Karpas-422 (cell line): ENCODE measurements at regions not wholly inside any gene's neighbourhood (a gene's known extent, or its start where the extent isn't known, plus 50 kb on each side); places are given as distances from the start of the nearest gene placed in this dataset.
"Not testable (repeated sequence)": the region's sequence is repeated elsewhere in the genome, so short reads cannot be mapped to it uniquely, and the experiment has no call there.

ENCODE experiments used
- DNase-seq: peaks from one replicate; pipeline ENCODE4 v3.0.0-alpha.2; 2015
- H2AFZ ChIP-seq: fragments of 200-600 bp; sonication (generic); 2 replicates; pipeline ENCODE4 v1.6.1; 2014; ENCODE audit warnings: antibody characterized with exemption, low read length, mixed read lengths
- H3K27ac ChIP-seq: fragments of 200-600 bp; sonication (generic); 2 replicates; pipeline ENCODE4 v1.5.1; 2014; ENCODE audit warnings: mild to moderate bottlenecking, low read length, moderate library complexity
- H3K27me3 ChIP-seq: fragments of 200-600 bp; sonication (generic); 2 replicates; pipeline ENCODE4 v1.6.1; 2014; ENCODE audit warnings: low read length, mixed read lengths
- H3K36me3 ChIP-seq: fragments of 200-600 bp; sonication (generic); 2 replicates; pipeline ENCODE4 v1.6.1; 2014; ENCODE audit warnings: low read length, mixed read lengths; ENCODE audit not compliant: insufficient read depth
- H3K4me1 ChIP-seq: fragments of 200-600 bp; sonication (generic); 2 replicates; pipeline ENCODE4 v1.6.1; 2014; ENCODE audit warnings: mild to moderate bottlenecking, low read length, mixed read lengths
- H3K4me2 ChIP-seq: fragments of 200-600 bp; sonication (generic); 2 replicates; pipeline ENCODE4 v1.6.1; 2014; ENCODE audit warnings: low read length, low read depth, mild to moderate bottlenecking; ENCODE audit not compliant: poor library complexity, severe bottlenecking
- H3K4me3 ChIP-seq: fragments of 200-600 bp; sonication (generic); 2 replicates; pipeline ENCODE4 v1.5.1; 2014; ENCODE audit warnings: mild to moderate bottlenecking, antibody characterized with exemption, low read length, mixed read lengths
- H3K79me2 ChIP-seq: fragments of 200-600 bp; sonication (generic); 2 replicates; pipeline ENCODE4 v1.6.1; 2014; ENCODE audit warnings: mild to moderate bottlenecking, low read length, mixed read lengths
- H3K9ac ChIP-seq: fragments of 200-600 bp; sonication (generic); 2 replicates; pipeline ENCODE4 v1.6.0; 2014; ENCODE audit warnings: low read length
- H3K9me2 ChIP-seq: fragments of 200-600 bp; sonication (generic), shearing (Covaris generic); replicated peaks from 2 replicates; pipeline ENCODE4 v1.6.0; 2014; ENCODE audit warnings: mild to moderate bottlenecking, low read length, moderate library complexity; ENCODE audit not compliant: insufficient read depth
- H3K9me3 ChIP-seq: fragments of 300-700, 200-600 bp; sonication (generic); 2 replicates; pipeline ENCODE4 v1.6.1; 2014; ENCODE audit warnings: low read length, mixed read lengths
- H4K20me1 ChIP-seq: fragments of 200-600 bp; sonication (generic); 2 replicates; pipeline ENCODE4 v1.6.1; 2014; ENCODE audit warnings: mild to moderate bottlenecking, antibody characterized with exemption, low read length, low read depth; ENCODE audit not compliant: insufficient read depth

DNA sequence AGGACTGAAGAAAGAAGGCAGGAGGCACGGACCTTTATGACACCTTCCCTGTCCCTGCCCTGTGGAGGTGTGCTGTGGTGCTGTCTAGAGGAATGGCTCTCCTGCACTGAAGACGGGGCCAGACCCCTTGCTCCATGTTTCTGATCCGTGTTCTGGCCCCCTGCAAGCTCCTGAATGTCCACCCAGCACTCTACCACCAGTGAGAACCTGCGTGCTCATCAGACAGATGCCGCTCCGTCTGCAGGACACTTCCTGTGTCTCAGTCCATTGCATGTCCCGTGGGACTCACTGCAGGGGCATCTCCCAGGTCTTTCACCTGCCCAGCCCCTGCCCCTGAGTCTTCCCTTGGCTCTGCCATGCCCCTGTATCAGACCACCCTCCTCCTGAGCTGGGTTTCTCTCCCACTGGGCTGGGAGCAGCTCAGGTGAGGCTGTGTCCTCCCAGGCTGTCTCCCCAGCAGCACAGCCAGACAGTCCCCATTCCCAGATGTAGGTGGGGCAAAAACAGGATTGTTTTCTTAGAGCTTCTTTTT lies 278.3 kb upstream of the ZNF32 start:
- peak overlapping the region; percentile 38; the same call in 1 of the 2 replicates for H3K9ac ChIP-seq
- H3K27me3 ChIP-seq, result no peaks in the 10 kb centered on the region
- no peak overlapping the region for H3K27ac ChIP-seq
- peaks cover 69% of the 10 kb centered on the region for H3K4me1 ChIP-seq
- no peak overlapping the region for H3K4me3 ChIP-seq
- no peaks in the 10 kb centered on the region for H4K20me1 ChIP-seq
- H3K36me3 ChIP-seq, result no peaks in the 10 kb centered on the region
- no peak overlapping the region; the same call in 1 of the 2 replicates for H2AFZ ChIP-seq
- H3K4me2 ChIP-seq, result peak overlapping the region; percentile 20
- no peaks in the 10 kb centered on the region for H3K9me2 ChIP-seq
- no peaks in the 10 kb centered on the region for H3K9me3 ChIP-seq
- DNase-seq, result no peak
- H3K79me2 ChIP-seq, result no peaks in the 10 kb centered on the region

DNA sequence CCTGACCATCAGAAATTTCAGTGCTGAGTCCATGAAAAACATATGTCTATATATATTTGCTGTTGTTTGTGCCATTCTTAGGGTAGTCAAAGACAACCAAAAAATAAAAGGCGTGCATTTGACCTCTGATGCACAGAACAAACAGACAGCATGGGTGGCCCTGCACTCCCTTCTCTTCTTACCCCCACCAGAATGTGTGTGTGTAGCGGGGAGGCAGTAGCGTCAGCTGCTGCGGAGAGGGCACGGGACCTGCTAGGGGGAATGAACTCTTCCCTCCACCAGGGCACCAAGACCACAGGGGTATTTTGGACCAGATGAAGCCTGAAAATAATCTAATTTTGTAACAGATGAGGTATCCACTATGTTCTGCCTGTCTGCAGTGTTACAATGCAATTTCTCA lies 277.7 kb upstream of the ZNF32 start:
- peak overlapping the region; percentile 20 for H3K4me2 ChIP-seq
- H3K4me1 ChIP-seq, result peaks cover 65% of the 10 kb centered on the region
- no peak overlapping the region; the same call in 1 of the 2 replicates for H2AFZ ChIP-seq
- H3K9ac ChIP-seq, result peak overlapping the region; percentile 38; the same call in 1 of the 2 replicates
- H4K20me1 ChIP-seq, result no peaks in the 10 kb centered on the region
- no peak overlapping the region for H3K27ac ChIP-seq
- H3K27me3 ChIP-seq, result no peaks in the 10 kb centered on the region
- H3K9me2 ChIP-seq, result no peaks in the 10 kb centered on the region
- DNase-seq, result no peak
- no peak overlapping the region for H3K4me3 ChIP-seq
- no peaks in the 10 kb centered on the region for H3K79me2 ChIP-seq
- no peaks in the 10 kb centered on the region for H3K36me3 ChIP-seq
- no peaks in the 10 kb centered on the region for H3K9me3 ChIP-seq

DNA sequence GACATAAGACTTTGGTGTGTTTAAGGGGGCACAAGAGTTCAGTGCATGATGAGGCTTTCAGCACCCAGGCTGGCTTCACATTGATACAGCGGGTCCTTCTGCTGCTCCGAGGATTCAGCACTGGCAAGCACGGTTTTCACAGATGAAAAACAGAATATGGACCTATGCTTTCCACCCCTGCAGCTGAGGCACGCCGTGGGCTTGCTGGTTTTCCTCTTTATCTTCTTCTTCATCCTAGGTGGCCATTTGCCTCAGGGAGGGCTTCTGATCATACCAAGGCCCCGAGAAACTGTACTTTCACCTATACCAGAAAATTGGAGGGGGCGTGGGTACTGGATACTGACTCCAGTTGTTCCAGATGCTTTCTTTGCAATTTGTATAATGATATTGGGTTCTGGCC lies 277.1 kb upstream of the ZNF32 start:
- no peaks in the 10 kb centered on the region for H3K36me3 ChIP-seq
- H3K9ac ChIP-seq, result no peak overlapping the region
- no peaks in the 10 kb centered on the region for H3K9me2 ChIP-seq
- H4K20me1 ChIP-seq, result no peaks in the 10 kb centered on the region
- H3K4me3 ChIP-seq, result no peak overlapping the region
- H2AFZ ChIP-seq, result no peak overlapping the region
- no peak for DNase-seq
- no peaks in the 10 kb centered on the region for H3K27me3 ChIP-seq
- H3K4me1 ChIP-seq, result peaks cover 60% of the 10 kb centered on the region
- no peak overlapping the region for H3K4me2 ChIP-seq
- no peaks in the 10 kb centered on the region for H3K79me2 ChIP-seq
- H3K9me3 ChIP-seq, result no peaks in the 10 kb centered on the region
- H3K27ac ChIP-seq, result no peak overlapping the region

DNA sequence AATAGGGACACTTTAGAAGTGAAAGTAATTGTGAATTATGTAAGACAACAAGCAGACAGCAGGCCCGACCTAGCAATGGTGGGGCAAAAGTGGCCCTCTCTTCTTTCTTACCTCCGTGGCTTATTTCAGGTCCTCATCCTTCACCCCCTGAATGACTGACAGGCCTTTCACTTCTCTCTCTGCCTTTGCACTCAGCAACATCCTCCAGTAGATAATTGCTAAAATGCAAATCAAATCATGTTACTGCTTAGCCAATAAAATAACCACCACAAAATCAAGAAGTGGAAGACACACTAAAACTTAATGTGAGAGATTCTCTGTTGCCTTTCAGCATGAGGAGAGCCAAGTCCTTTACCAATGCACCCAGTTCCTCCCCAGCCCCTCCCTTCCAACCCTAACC lies 274.6 kb upstream of the ZNF32 start:
- Histone ChIP-seq H3K36me3 (no peaks in the 10 kb centered on the region), H2AFZ (no peak overlapping the region), H3K9me2 (no peaks in the 10 kb centered on the region), H3K4me1 (peaks cover 57% of the 10 kb centered on the region), H3K9ac (peak overlapping the region; percentile 71), H3K9me3 (no peaks in the 10 kb centered on the region), H3K4me2 (peak overlapping the region; percentile 69), H4K20me1 (no peaks in the 10 kb centered on the region), H3K27me3 (no peaks in the 10 kb centered on the region), H3K27ac (peak overlapping the region; percentile 93), H3K79me2 (no peaks in the 10 kb centered on the region), H3K4me3 (peak overlapping the region; percentile 56)
- DNase-seq, result peak; percentile 89

DNA sequence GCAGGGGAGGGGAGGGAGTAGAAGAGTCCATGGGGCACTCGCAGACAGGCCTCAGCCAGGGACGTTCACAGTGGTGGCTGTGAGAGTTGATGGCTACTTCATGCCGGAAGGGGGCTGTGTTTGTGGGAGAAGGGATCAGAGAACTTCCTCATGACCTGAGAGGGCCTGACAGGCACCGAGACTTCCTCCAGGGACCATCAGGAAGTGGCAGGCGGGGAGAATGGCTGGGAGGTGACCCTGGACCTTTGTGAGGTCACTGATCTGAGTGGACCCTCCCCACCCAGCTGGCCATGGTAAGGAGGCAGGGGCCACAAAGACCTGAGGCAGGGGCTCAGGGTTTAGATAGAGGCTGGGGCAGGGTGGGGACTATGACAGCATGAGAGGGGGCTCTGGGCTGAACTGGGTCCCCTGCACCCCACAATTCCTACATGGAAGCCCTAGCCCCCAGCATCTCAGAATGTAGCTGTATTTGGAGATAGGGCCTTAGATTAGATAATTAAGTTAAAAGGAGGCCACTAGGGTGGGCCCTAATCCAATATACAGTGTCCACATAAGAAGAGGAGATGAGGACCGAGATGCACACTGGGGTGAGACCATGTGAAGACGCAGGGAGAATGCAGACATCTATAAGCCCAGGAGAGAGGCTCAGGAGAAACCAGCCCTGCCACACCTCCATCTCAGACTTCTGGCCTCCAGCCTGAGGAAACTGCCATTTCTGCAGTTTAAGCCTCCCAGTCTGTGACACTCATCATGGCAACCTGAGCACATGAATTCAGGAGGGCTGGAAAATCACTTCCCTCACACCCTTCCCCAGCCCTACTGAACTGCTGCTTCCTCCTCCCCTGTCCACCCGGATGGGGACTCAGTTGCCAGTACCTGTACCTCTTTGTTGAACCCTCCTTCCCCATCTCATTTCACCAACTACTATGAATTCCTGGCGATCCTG lies 273.9 kb upstream of the ZNF32 start:
- Histone ChIP-seq H3K27ac (peak overlapping the region; percentile 93), H3K36me3 (no peaks in the 10 kb centered on the region), H2AFZ (no peak overlapping the region), H3K9me2 (no peaks in the 10 kb centered on the region), H3K4me3 (peak overlapping the region; percentile 56), H3K4me1 (peaks cover 57% of the 10 kb centered on the region), H4K20me1 (no peaks in the 10 kb centered on the region), H3K27me3 (no peaks in the 10 kb centered on the region), H3K9ac (peak overlapping the region; percentile 71), H3K79me2 (no peaks in the 10 kb centered on the region), H3K9me3 (no peaks in the 10 kb centered on the region), H3K4me2 (peak overlapping the region; percentile 69)
- peak; percentile 78 for DNase-seq

DNA sequence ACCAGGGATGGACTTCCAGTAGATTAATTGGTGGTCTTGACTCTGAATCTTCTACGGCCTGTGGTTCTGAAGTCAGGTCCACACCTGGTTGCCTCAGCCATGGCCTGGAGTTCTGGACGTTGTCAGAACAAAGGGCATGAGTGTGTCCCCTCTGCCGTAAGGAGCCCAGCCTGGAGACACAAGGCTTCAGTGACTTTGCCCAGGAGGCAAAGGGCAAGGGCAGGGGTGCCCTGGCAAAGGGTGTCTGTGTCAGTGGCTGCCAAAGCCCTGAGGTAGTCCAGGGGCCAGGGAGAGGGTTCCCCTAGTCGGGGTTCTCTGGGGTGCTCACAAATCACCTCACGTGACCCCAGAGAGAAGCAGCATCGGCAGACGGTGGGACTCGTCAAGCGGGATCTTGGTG lies 273.2 kb upstream of the ZNF32 start:
- Histone ChIP-seq H3K36me3 (no peaks in the 10 kb centered on the region), H3K9ac (no peak overlapping the region)

DNA sequence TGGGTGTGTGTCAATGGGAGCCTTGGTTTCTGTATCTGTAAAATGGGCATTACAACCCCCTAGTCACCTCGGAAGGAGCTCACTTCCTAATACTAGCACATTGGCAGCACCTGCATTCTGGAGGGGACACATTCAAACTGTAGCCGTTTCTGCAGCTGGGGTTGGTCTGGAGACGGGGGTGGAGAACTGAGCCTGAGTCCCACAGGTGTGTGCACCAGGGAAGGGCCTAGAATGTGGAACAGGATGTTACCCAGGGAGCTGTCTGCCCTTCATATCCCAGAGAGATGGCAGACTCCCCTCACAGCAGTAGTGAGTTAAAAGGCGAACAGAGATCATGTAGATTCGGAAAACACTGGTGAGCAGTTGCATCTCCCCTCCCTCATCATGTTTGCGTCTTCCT lies 272.8 kb upstream of the ZNF32 start:
- peaks cover 48% of the 10 kb centered on the region for H3K4me1 ChIP-seq
- H3K36me3 ChIP-seq, result no peaks in the 10 kb centered on the region
- no peaks in the 10 kb centered on the region for H3K79me2 ChIP-seq
- no peak overlapping the region for H3K27ac ChIP-seq
- no peak overlapping the region for H3K4me2 ChIP-seq
- no peak overlapping the region for H3K9ac ChIP-seq
- no peaks in the 10 kb centered on the region for H4K20me1 ChIP-seq
- no peaks in the 10 kb centered on the region for H3K27me3 ChIP-seq
- no peaks in the 10 kb centered on the region for H3K9me3 ChIP-seq
- no peaks in the 10 kb centered on the region for H3K9me2 ChIP-seq
- H2AFZ ChIP-seq, result no peak overlapping the region
- DNase-seq, result no peak
- H3K4me3 ChIP-seq, result no peak overlapping the region

More for the DNA sequence above, 273.2 kb upstream of the ZNF32 start:
- Histone ChIP-seq H3K9me3 (no peaks in the 10 kb centered on the region), H3K79me2 (no peaks in the 10 kb centered on the region), H3K4me2 (peak overlapping the region; percentile 69), H3K27ac (no peak overlapping the region), H3K4me3 (no peak overlapping the region), H2AFZ (no peak overlapping the region), H3K27me3 (no peaks in the 10 kb centered on the region), H3K9me2 (no peaks in the 10 kb centered on the region), H4K20me1 (no peaks in the 10 kb centered on the region), H3K4me1 (peaks cover 52% of the 10 kb centered on the region)
- no peak for DNase-seq

DNA sequence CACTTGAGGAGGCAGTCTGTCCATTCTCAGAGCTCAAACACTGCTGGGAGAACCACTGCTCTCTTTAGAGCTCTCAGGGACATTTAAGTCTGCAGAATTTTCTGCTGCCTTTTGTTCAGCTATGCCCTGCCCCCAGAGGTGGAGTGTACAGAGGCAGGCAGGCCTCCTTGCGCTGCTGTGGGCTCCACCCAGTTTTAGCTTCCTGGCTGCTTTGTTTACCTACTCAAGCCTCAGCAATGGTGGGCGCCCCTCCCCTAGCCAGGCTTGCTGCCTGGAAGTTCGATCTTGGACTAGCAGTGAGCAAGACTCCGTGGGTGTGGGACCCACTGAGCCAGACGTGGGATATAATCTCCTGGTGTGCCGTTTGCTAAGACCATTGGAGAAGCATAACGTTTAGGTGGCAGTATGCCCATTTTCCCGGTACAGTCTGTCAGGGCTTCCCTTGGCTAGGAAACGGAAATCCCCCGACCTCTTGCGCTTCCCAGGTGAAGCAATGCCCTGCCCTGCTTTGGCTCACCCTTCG lies 271.6 kb upstream of the ZNF32 start:
- not testable (repeated sequence) for H4K20me1 ChIP-seq, DNase-seq

More for the DNA sequence above, 271.6 kb upstream of the ZNF32 start:
- not testable (repeated sequence) for H3K9ac ChIP-seq, H2AFZ ChIP-seq, H3K27ac ChIP-seq, H3K4me3 ChIP-seq, H3K27me3 ChIP-seq, H3K36me3 ChIP-seq, H3K9me2 ChIP-seq, H3K4me2 ChIP-seq, H3K79me2 ChIP-seq, H3K9me3 ChIP-seq
- peaks cover 38% of the 10 kb centered on the region for H3K4me1 ChIP-seq
